Naive thymus-derived CD8-positive, alpha-beta T cell (primary cell): ENCODE measurements at regions not wholly inside any gene's neighbourhood (a gene's known extent, or its start where the extent isn't known, plus 50 kb on each side); places are given as distances from the start of the nearest gene placed in this dataset.

ENCODE experiments used
- ATAC-seq, 2 donors: fragments of 150-1000 bp; cut with Tn5 transposase in 1 of 2; sonication (Bioruptor Pico), chemical (Tn5 transposase) in 1 of 2; 1 replicate in 1 of 2; 2 replicates in 1 of 2; pipeline ENCODE4 v1.10.0; 2021; ENCODE audit warnings: mild to moderate bottlenecking in 2 of 2, moderate library complexity in 2 of 2
- POLR2A ChIA-PET: fragments of 350-600 bp; sonication (Branson Sonifier 250); formaldehyde crosslinking; loops from one replicate; lab custom pipeline; 2021; ENCODE audit warnings: antibody characterized with exemption; lab: Charles Lee
- DNase-seq, 10 donors: peaks; one replicate each; pipeline versions ENCODE4 v3.0.0 to v3.0.0-alpha.2; 2020 to 2022
- H3K27ac Mint-ChIP-seq, 10 donors: one replicate each; pipeline ENCODE4 v1.8.0; 2020 to 2022; ENCODE audit warnings: mild to moderate bottlenecking in 10 of 10, mixed read lengths in 10 of 10, moderate library complexity in 4 of 10, inconsistent platforms in 1 of 10
- H3K27me3 Mint-ChIP-seq, 5 donors: one replicate each; pipeline ENCODE4 v1.8.0; 2021 to 2022; ENCODE audit warnings: mixed read lengths in 5 of 5
- H3K36me3 Mint-ChIP-seq, 3 donors: one replicate each; pipeline ENCODE4 v1.8.0; 2020 to 2022; ENCODE audit warnings: mixed read lengths in 3 of 3, mild to moderate bottlenecking in 2 of 3, inconsistent platforms in 1 of 3
- H3K4me1 Mint-ChIP-seq, 4 donors: one replicate each; pipeline ENCODE4 v1.8.0; 2021 to 2022; ENCODE audit warnings: mixed read lengths in 4 of 4
- H3K4me3 Mint-ChIP-seq, 10 donors: one replicate each; pipeline ENCODE4 v1.8.0; 2020 to 2022; ENCODE audit warnings: mild to moderate bottlenecking in 10 of 10, mixed read lengths in 10 of 10, moderate library complexity in 6 of 10, inconsistent platforms in 1 of 10
- H3K9me3 Mint-ChIP-seq, 9 donors: one replicate each; pipeline ENCODE4 v1.8.0; 2020 to 2022; ENCODE audit warnings: mixed read lengths in 9 of 9, mild to moderate bottlenecking in 3 of 9, inconsistent platforms in 1 of 9, moderate library complexity in 1 of 9

GRCh38 chr1:221904319-221904718 lies 162.4 kb upstream of the DUSP10 start:
- Mint-ChIP-seq H3K27ac (no peak overlapping the region), H3K9me3 (no peaks in the 10 kb centered on the region)

GRCh38 chr1:221903594-221903993 lies 161.7 kb upstream of the DUSP10 start:
- Mint-ChIP-seq H3K27me3 (no peaks in the 10 kb centered on the region), H3K9me3 (no peaks in the 10 kb centered on the region), H3K4me1 (peaks cover 0 to 2% (median 0%) of the 10 kb centered on the region in 4 donors), H3K27ac (no peak overlapping the region), H3K36me3 (no peaks in the 10 kb centered on the region), H3K4me3 (no peak overlapping the region)
- ATAC-seq (no peak), DNase-seq (no peak)
- POLR2A ChIA-PET: no interaction called here

More at GRCh38 chr1:221904319-221904718, 162.4 kb upstream of the DUSP10 start:
- ATAC-seq (no peak), DNase-seq (no peak)
- H3K27me3 Mint-ChIP-seq: no peaks in the 10 kb centered on the region
- H3K36me3 Mint-ChIP-seq: no peaks in the 10 kb centered on the region
- H3K4me3 Mint-ChIP-seq: no peak overlapping the region
- POLR2A ChIA-PET: no interaction called here
- peaks cover 0 to 2% (median 0%) of the 10 kb centered on the region in 4 donors for H3K4me1 Mint-ChIP-seq

DNA sequence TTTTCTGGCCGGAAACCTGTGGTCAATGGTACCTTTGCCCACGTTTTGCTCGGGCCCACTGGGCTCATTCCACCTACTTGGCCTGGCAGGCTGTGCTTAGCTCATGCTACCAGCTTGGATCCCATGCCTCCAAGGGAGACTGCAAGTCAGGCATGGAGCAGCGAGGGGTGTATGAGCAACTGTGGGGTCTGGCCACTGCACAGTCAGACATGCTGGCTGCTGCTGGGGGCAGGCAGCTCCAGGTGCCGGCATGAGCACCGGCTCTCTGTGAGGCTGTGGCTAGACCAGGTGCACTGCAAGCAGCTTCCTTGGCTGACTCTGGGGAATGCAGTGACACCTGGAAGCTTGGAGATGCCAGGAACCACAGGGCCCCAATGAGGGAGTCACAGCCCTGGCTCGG lies 161.1 kb upstream of the DUSP10 start:
- Mint-ChIP-seq H3K4me3 (no peak overlapping the region), H3K4me1 (peaks cover 0 to 2% (median 0%) of the 10 kb centered on the region in 4 donors), H3K9me3 (no peaks in the 10 kb centered on the region), H3K36me3 (no peaks in the 10 kb centered on the region), H3K27me3 (no peaks in the 10 kb centered on the region), H3K27ac (no peak overlapping the region)
- no peak for DNase-seq
- POLR2A ChIA-PET: no interaction called here
- no peak for ATAC-seq

DNA sequence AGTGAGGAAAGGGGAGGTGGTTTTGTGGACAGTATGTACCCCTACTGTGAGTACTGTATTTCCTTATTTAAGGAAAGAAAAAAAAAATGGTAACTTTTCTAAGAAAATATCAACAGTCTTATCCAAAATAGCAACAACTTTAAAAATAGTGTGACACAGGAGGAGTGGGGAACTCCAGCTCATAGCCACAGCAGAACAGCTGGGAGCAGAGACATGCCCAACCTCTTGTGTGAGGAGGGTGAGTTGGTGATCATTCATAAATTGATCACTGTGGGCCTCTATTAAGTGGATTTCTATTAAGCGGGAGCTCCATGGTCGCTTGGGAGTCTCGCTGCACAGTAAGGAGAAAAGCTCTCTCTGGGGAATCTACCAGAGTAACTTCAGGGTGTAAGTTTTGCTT lies 158.8 kb upstream of the DUSP10 start:
- DNase-seq: no peak
- Mint-ChIP-seq H3K4me1 (peaks cover 0 to 2% (median 0%) of the 10 kb centered on the region in 4 donors), H3K27ac (no peak overlapping the region), H3K4me3 (no peak overlapping the region), H3K9me3 (no peaks in the 10 kb centered on the region), H3K27me3 (no peaks in the 10 kb centered on the region), H3K36me3 (no peaks in the 10 kb centered on the region)
- POLR2A ChIA-PET: no interaction called here
- no peak for ATAC-seq

GRCh38 chr1:221897321-221897721 lies 155.4 kb upstream of the DUSP10 start:
- ATAC-seq (no peak), DNase-seq (no peak)
- H3K27me3 Mint-ChIP-seq: no peaks in the 10 kb centered on the region
- POLR2A ChIA-PET: no interaction called here
- no peaks in the 10 kb centered on the region for H3K9me3 Mint-ChIP-seq
- no peak overlapping the region for H3K4me3 Mint-ChIP-seq
- no peaks in the 10 kb centered on the region for H3K4me1 Mint-ChIP-seq
- no peaks in the 10 kb centered on the region for H3K36me3 Mint-ChIP-seq
- H3K27ac Mint-ChIP-seq: no peak overlapping the region

- POLR2A ChIA-PET: no interaction called here
- no peak for DNase-seq
- Mint-ChIP-seq H3K27ac (no peak overlapping the region), H3K9me3 (no peaks in the 10 kb centered on the region), H3K27me3 (peaks cover 2 to 16% (median 7%) of the 10 kb centered on the region in 5 donors), H3K4me1 (peaks cover 0 to 2% (median 1%) of the 10 kb centered on the region in 4 donors), H3K36me3 (no peaks in the 10 kb centered on the region), H3K4me3 (no peak overlapping the region)
- ATAC-seq: no peak
Measured at GRCh38 chr1:221892301-221892830, 150.5 kb upstream of the DUSP10 start.

DNA sequence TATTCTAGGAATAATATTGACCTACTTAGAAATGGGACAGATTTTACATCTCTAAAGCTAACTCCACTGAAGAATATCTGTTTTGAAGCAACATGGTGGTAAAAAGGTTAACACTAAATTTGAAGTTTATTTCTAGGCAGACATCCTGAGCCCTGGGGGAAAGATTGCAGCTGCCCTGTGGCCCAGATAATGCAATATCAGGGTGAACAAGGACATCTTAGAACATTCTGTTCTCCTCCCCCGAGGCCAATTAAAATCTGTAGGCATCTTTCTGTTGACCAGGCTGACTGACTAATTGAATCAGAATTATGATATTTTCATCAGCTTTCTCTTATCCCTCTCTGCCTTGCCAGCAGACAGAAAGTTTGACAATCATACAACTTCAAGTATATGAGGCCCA lies 149.8 kb upstream of the DUSP10 start:
- no peak overlapping the region for H3K4me3 Mint-ChIP-seq
- H3K4me1 Mint-ChIP-seq: peaks cover 0 to 2% (median 1%) of the 10 kb centered on the region in 4 donors

DNA sequence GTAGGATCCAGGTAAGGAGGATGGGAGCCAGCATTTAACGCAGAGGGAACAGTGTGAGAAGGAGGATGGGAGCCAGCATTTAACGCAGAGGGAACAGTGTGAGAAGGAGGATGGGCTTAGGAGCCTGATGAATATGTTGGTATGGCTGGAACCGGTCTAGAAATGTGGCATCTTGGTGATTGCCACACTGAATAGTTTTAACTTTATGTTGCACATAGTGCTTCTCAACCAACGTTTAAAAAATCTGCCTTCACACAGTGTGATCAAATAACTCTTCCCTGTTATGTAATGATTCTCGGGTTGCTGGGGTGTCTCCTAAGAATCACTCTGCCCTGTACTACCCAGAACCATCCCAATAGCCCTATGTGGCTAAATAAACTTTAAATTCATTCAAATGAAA lies 146.9 kb upstream of the DUSP10 start:
- Mint-ChIP-seq H3K4me3 (no peak overlapping the region), H3K27me3 (peaks cover 2 to 29% (median 11%) of the 10 kb centered on the region in 5 donors), H3K27ac (peak overlapping the region in 1 of 10 donors; percentile 11), H3K36me3 (no peaks in the 10 kb centered on the region), H3K4me1 (peaks cover 0 to 2% (median 1%) of the 10 kb centered on the region in 4 donors), H3K9me3 (no peaks in the 10 kb centered on the region)
- DNase-seq (no peak), ATAC-seq (no peak)
- POLR2A ChIA-PET: no interaction called here

More for the DNA sequence above, 149.8 kb upstream of the DUSP10 start:
- DNase-seq (no peak), ATAC-seq (no peak)
- H3K27me3 Mint-ChIP-seq: peaks cover 2 to 22% (median 11%) of the 10 kb centered on the region in 5 donors
- no peak overlapping the region for H3K27ac Mint-ChIP-seq
- POLR2A ChIA-PET: no interaction called here
- H3K9me3 Mint-ChIP-seq: no peaks in the 10 kb centered on the region
- H3K36me3 Mint-ChIP-seq: no peaks in the 10 kb centered on the region

GRCh38 chr1:221888218-221888617 lies 146.3 kb upstream of the DUSP10 start:
- POLR2A ChIA-PET: no interaction called here
- Mint-ChIP-seq H3K36me3 (no peaks in the 10 kb centered on the region), H3K4me3 (no peak overlapping the region), H3K27me3 (peaks cover 2 to 29% (median 11%) of the 10 kb centered on the region in 5 donors), H3K27ac (no peak overlapping the region), H3K9me3 (no peaks in the 10 kb centered on the region), H3K4me1 (peaks cover 0 to 2% (median 1%) of the 10 kb centered on the region in 4 donors)
- no peak for DNase-seq
- no peak for ATAC-seq

- DNase-seq: no peak
- H3K4me3 Mint-ChIP-seq: no peak overlapping the region
- no peak overlapping the region for H3K27ac Mint-ChIP-seq
- peaks cover 0 to 2% (median 1%) of the 10 kb centered on the region in 4 donors for H3K4me1 Mint-ChIP-seq
- no peaks in the 10 kb centered on the region for H3K36me3 Mint-ChIP-seq
- POLR2A ChIA-PET: no interaction called here
- H3K27me3 Mint-ChIP-seq: peaks cover 2 to 29% (median 11%) of the 10 kb centered on the region in 5 donors
- no peaks in the 10 kb centered on the region for H3K9me3 Mint-ChIP-seq
- no peak for ATAC-seq
Measured at GRCh38 chr1:221887758-221888157, 145.9 kb upstream of the DUSP10 start.

DNA sequence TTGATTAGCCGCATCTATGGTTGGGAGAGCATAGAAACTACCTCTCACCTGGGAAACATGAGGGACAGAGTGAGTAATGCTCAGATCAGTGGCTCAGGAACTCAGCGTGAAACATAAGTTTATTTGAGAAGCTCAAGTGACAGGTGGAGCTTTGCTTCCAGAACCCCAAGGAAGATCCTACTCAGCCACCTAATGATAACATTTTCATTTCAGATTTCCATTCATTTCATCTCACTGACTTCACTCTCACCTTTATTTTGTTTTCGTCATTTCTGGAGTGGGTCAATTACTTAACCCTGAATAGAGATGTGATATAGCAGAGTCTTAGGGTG lies 145.5 kb upstream of the DUSP10 start:
- POLR2A ChIA-PET: no interaction called here
- peak overlapping the region in 1 of 10 donors; percentile 60 for H3K27ac Mint-ChIP-seq
- ATAC-seq (no peak), DNase-seq (no peak)
- H3K4me3 Mint-ChIP-seq: no peak overlapping the region
- peaks cover 2 to 29% (median 11%) of the 10 kb centered on the region in 5 donors for H3K27me3 Mint-ChIP-seq
- no peaks in the 10 kb centered on the region for H3K36me3 Mint-ChIP-seq
- H3K9me3 Mint-ChIP-seq: no peaks in the 10 kb centered on the region
- H3K4me1 Mint-ChIP-seq: peaks cover 0 to 2% (median 1%) of the 10 kb centered on the region in 4 donors

GRCh38 chr1:221886743-221887414 lies 145.0 kb upstream of the DUSP10 start:
- POLR2A ChIA-PET: no interaction called here
- H3K4me1 Mint-ChIP-seq: peaks cover 0 to 2% (median 1%) of the 10 kb centered on the region in 4 donors
- peak overlapping the region in 1 of 10 donors; percentile 60 for H3K27ac Mint-ChIP-seq
- peaks cover 2 to 29% (median 11%) of the 10 kb centered on the region in 5 donors for H3K27me3 Mint-ChIP-seq
- H3K9me3 Mint-ChIP-seq: no peaks in the 10 kb centered on the region
- no peak overlapping the region for H3K4me3 Mint-ChIP-seq
- ATAC-seq (no peak), DNase-seq (no peak)
- H3K36me3 Mint-ChIP-seq: no peaks in the 10 kb centered on the region

- no peaks in the 10 kb centered on the region for H3K9me3 Mint-ChIP-seq
- no peak for ATAC-seq
- DNase-seq: no peak
- H3K27ac Mint-ChIP-seq: no peak overlapping the region
- no peak overlapping the region for H3K4me3 Mint-ChIP-seq
- H3K36me3 Mint-ChIP-seq: no peaks in the 10 kb centered on the region
- H3K27me3 Mint-ChIP-seq: peaks cover 2 to 29% (median 11%) of the 10 kb centered on the region in 5 donors
- H3K4me1 Mint-ChIP-seq: peaks cover 0 to 2% (median 1%) of the 10 kb centered on the region in 4 donors
- POLR2A ChIA-PET: no interaction called here
Measured at GRCh38 chr1:221886311-221886710, 144.4 kb upstream of the DUSP10 start.
